HCT116 (cell line): ENCODE measurements at regions not wholly inside any gene's neighbourhood (a gene's known extent, or its start where the extent isn't known, plus 50 kb on each side); places are given as distances from the start of the nearest gene placed in this dataset.

Experiments used
- CTCF ChIP-seq, 3 experiments: fragments of 200-600 bp in 1 of 3; sonication (generic) in 1 of 3; IDR thresholded peaks in 2 of 3; conservative IDR thresholded peaks in 1 of 3; 2 replicates each; pipeline ENCODE4 v1.5.1; 2012 to 2017; ENCODE audit warnings: low read depth in 2 of 3, low read length in 2 of 3, antibody characterized with exemption in 1 of 3, borderline replicate concordance in 1 of 3, control low read depth in 1 of 3, mild to moderate bottlenecking in 1 of 3, mixed read lengths in 1 of 3, mixed run types in 1 of 3, moderate library complexity in 1 of 3; ENCODE audit not compliant: insufficient read depth in 1 of 3
- EGR1 ChIP-seq: IDR thresholded peaks from 2 replicates; pipeline ENCODE4 v1.6.1; 2012; ENCODE audit warnings: low read depth
- EZH2 ChIP-seq: fragments of 200-600 bp; sonication (generic); IDR thresholded peaks from 2 replicates; pipeline ENCODE4 v1.6.1; 2017; ENCODE audit warnings: antibody characterized with exemption, mixed run types
- EZH2phosphoT487 ChIP-seq: fragments of 200-600 bp; IDR thresholded peaks from 2 replicates; pipeline ENCODE4 v1.6.1; 2018; ENCODE audit warnings: antibody characterized with exemption, borderline replicate concordance
- JUND ChIP-seq: IDR thresholded peaks from 2 replicates; pipeline ENCODE4 v1.6.1; 2012
- POLR2A ChIP-seq: IDR thresholded peaks from 2 replicates; pipeline ENCODE4 v1.7.0; 2011; ENCODE audit warnings: borderline replicate concordance; ENCODE audit not compliant: insufficient read depth, insufficient read length; ENCODE audit errors: extremely low read depth
- POLR2AphosphoS5 ChIP-seq: IDR thresholded peaks from 2 replicates; pipeline ENCODE4 v1.6.1; 2011; ENCODE audit warnings: mild to moderate bottlenecking, low read depth, low read length, moderate library complexity
- RAD21 ChIP-seq: IDR thresholded peaks from 2 replicates; pipeline ENCODE4 v1.6.1; 2012; ENCODE audit warnings: low read depth, mild to moderate bottlenecking
- SIN3A ChIP-seq: IDR thresholded peaks from 2 replicates; pipeline ENCODE4 v1.6.1; 2012; ENCODE audit warnings: low read depth
- YY1 ChIP-seq: IDR thresholded peaks from 2 replicates; pipeline ENCODE4 v1.6.1; 2011; ENCODE audit warnings: low read length, low read depth, moderate library complexity, mild to moderate bottlenecking; ENCODE audit not compliant: insufficient replicate concordance; ENCODE audit errors: extremely low read depth

GRCh38 chr15:62900071-62900802, 142.3 kb upstream of the TPM1 start:
- TF ChIP-seq YY1 (no peak), SIN3A (no peak), CTCF (IDR thresholded peaks at IDR 0.05 in 2 of 3, conservative IDR thresholded peaks at IDR 0.05 in 1 of 3; ENCODE audit: borderline replicate concordance in 1 of 3, insufficient read depth in 1 of 3, low read depth in 2 of 3, low read length in 2 of 3) (no peak), EGR1 (no peak), RAD21 (no peak), POLR2A (no peak), EZH2 (no peak), JUND (no peak), POLR2AphosphoS5 (no peak), EZH2phosphoT487 (no peak)
